H1 (cell line): ENCODE measurements at regions not wholly inside any gene's neighbourhood (a gene's known extent, or its start where the extent isn't known, plus 50 kb on each side); places are given as distances from the start of the nearest gene placed in this dataset.

ENCODE experiments used
- ATF2 ChIP-seq: IDR thresholded peaks from 2 replicates; pipeline ENCODE4 v1.6.1; 2012; ENCODE audit warnings: low read length, inconsistent platforms
- CTCF ChIP-seq, 3 experiments: IDR thresholded peaks; 1 replicate in 2 of 3; 2 replicates in 1 of 3; pipeline versions ENCODE4 v1.5.1 to v1.6.1; 2011; ENCODE audit warnings: low read length in 3 of 3, mild to moderate bottlenecking in 3 of 3, inconsistent platforms in 2 of 3, low read depth in 1 of 3, moderate library complexity in 1 of 3; ENCODE audit not compliant: insufficient read depth in 1 of 3; ENCODE audit errors: control extremely low read depth in 1 of 3
- EZH2 ChIP-seq: fragments of 200-600 bp; sonication (generic); IDR thresholded peaks from 2 replicates; pipeline ENCODE4 v1.7.1; 2012; ENCODE audit warnings: low read depth, mild to moderate bottlenecking, moderate library complexity, low read length, inconsistent platforms; ENCODE audit not compliant: severe bottlenecking
- POLR2A ChIP-seq, 2 experiments: IDR thresholded peaks; 1 replicate in 1 of 2; 2 replicates in 1 of 2; pipeline ENCODE4 v1.6.1; 2011; ENCODE audit warnings: low read depth in 2 of 2, low read length in 2 of 2, mild to moderate bottlenecking in 2 of 2; ENCODE audit errors: control extremely low read depth in 1 of 2
- POLR2AphosphoS5 ChIP-seq: IDR thresholded peaks from 2 replicates; pipeline ENCODE4 v1.6.1; 2011; ENCODE audit warnings: low read depth, low read length
- RAD21 ChIP-seq, 2 experiments: IDR thresholded peaks in 1 of 2; conservative IDR thresholded peaks in 1 of 2; 2 replicates each; pipeline ENCODE4 v1.6.1; 2011; ENCODE audit warnings: low read depth in 2 of 2, low read length in 2 of 2, improper control_type of control experiment in 1 of 2, inconsistent platforms in 1 of 2, mild to moderate bottlenecking in 1 of 2, moderate library complexity in 1 of 2
- SP1 ChIP-seq: IDR thresholded peaks from 2 replicates; pipeline ENCODE4 v1.6.1; 2011; ENCODE audit warnings: low read depth, low read length

- no peak for TF ChIP-seq CTCF (IDR thresholded peaks at IDR 0.05; ENCODE audit: control extremely low read depth in 1 of 3, insufficient read depth in 1 of 3, low read depth in 1 of 3, low read length in 3 of 3)
- TF ChIP-seq ATF2 = no peak
- no peak for TF ChIP-seq RAD21 (IDR thresholded peaks at IDR 0.05 in 1 of 2, conservative IDR thresholded peaks at IDR 0.05 in 1 of 2; ENCODE audit: low read depth in 2 of 2, low read length in 2 of 2)
- TF ChIP-seq POLR2AphosphoS5 = no peak
- no peak for TF ChIP-seq SP1
- TF ChIP-seq EZH2 = no peak
- TF ChIP-seq POLR2A (IDR thresholded peaks at IDR 0.05; ENCODE audit: control extremely low read depth in 1 of 2, low read depth in 2 of 2, low read length in 2 of 2) = no peak
These were observed 169.5 kb upstream of the DPYD start for GRCh38 chr1:98090351-98090750.
